SU-DHL-6 (cell line): ENCODE measurements at regions not wholly inside any gene's neighbourhood (a gene's known extent, or its start where the extent isn't known, plus 50 kb on each side); places are given as distances from the start of the nearest gene placed in this dataset.

ENCODE experiments used
- H2AFZ ChIP-seq: fragments of 200-600 bp; sonication (generic); 2 replicates; pipeline ENCODE4 v1.6.1; 2014; ENCODE audit warnings: low read depth, mild to moderate bottlenecking, moderate library complexity, mixed read lengths, antibody characterized with exemption, low read length; ENCODE audit not compliant: severe bottlenecking
- H3F3A ChIP-seq: fragments of 200-600 bp; shearing (Covaris generic); 2 replicates; pipeline ENCODE4 v1.6.0; 2016; ENCODE audit warnings: antibody characterized with exemption, mild to moderate bottlenecking; ENCODE audit not compliant: insufficient read depth
- H3K27ac ChIP-seq: fragments of 200-600 bp; sonication (generic); 2 replicates; pipeline ENCODE4 v1.5.1; 2016; ENCODE audit warnings: low read depth, mild to moderate bottlenecking, low read length, moderate library complexity, mixed read lengths
- H3K27me3 ChIP-seq: fragments of 200-600 bp; sonication (generic), shearing (Covaris generic); 2 replicates; pipeline ENCODE4 v1.6.0; 2014; ENCODE audit warnings: mild to moderate bottlenecking, low read length
- H3K36me3 ChIP-seq: fragments of 200-600 bp; sonication (generic); 2 replicates; pipeline ENCODE4 v1.6.1; 2014; ENCODE audit warnings: mild to moderate bottlenecking, low read length, mixed read lengths
- H3K4me2 ChIP-seq: fragments of 300-600, 200-600 bp; shearing (Covaris generic), sonication (generic); 2 replicates; pipeline ENCODE4 v1.6.0; 2014; ENCODE audit warnings: low read length, low read depth, mild to moderate bottlenecking; ENCODE audit not compliant: poor library complexity, severe bottlenecking
- H3K4me3 ChIP-seq: fragments of 200-600 bp; sonication (generic); 2 replicates; pipeline ENCODE4 v1.5.1; 2014; ENCODE audit warnings: antibody characterized with exemption, low read length, mild to moderate bottlenecking, mixed read lengths; ENCODE audit not compliant: insufficient read depth, poor library complexity, severe bottlenecking
- H3K79me2 ChIP-seq: fragments of 200-600 bp; sonication (generic); 2 replicates; pipeline ENCODE4 v1.6.1; 2014; ENCODE audit warnings: mild to moderate bottlenecking, low read length, moderate library complexity; ENCODE audit not compliant: insufficient read depth
- H3K9ac ChIP-seq: fragments of 200-600 bp; sonication (generic); 2 replicates; pipeline ENCODE4 v1.7.0; 2014; ENCODE audit warnings: mild to moderate bottlenecking, low read length
- H3K9me2 ChIP-seq: fragments of 200-600 bp; sonication (generic); replicated peaks from 2 replicates; pipeline ENCODE4 v1.6.1; 2014; ENCODE audit warnings: low read length; ENCODE audit not compliant: insufficient read depth
- H3K9me3 ChIP-seq: fragments of 200-600 bp; sonication (generic); 2 replicates; pipeline ENCODE4 v1.6.1; 2014; ENCODE audit warnings: low read length, mixed read lengths; ENCODE audit not compliant: insufficient read depth
- H4K20me1 ChIP-seq: fragments of 200-600 bp; sonication (generic); 2 replicates; pipeline ENCODE4 v1.6.1; 2014; ENCODE audit warnings: low read depth, mild to moderate bottlenecking, antibody characterized with exemption, low read length, moderate library complexity, mixed read lengths
- CTCF ChIP-seq: fragments of 200-600 bp; sonication (generic); IDR thresholded peaks from one replicate; pipeline ENCODE4 v1.5.1; 2017; ENCODE audit warnings: antibody characterized with exemption, mild to moderate bottlenecking, low read length, moderate library complexity; ENCODE audit not compliant: insufficient read depth, poor library complexity, severe bottlenecking
- EZH2phosphoT487 ChIP-seq: fragments of 200-600 bp; sonication (generic), shearing (Covaris generic); conservative IDR thresholded peaks from 2 replicates; pipeline ENCODE4 v1.6.1; 2018; ENCODE audit warnings: mild to moderate bottlenecking, antibody characterized with exemption, low read length, moderate library complexity, mixed read lengths

GRCh38 chr14:58752289-58752688 is 114.5 kb downstream of the DACT1 start:
- Histone ChIP-seq H3K4me2 (no peak overlapping the region), H3K27ac (no peak overlapping the region), H3K9ac (no peak overlapping the region), H4K20me1 (no peaks in the 10 kb centered on the region), H3K27me3 (no peaks in the 10 kb centered on the region), H3K36me3 (no peaks in the 10 kb centered on the region), H3F3A (no peaks in the 10 kb centered on the region), H2AFZ (no peak overlapping the region), H3K9me2 (no peaks in the 10 kb centered on the region), H3K4me3 (no peak overlapping the region), H3K9me3 (no peaks in the 10 kb centered on the region), H3K79me2 (no peaks in the 10 kb centered on the region)
- TF ChIP-seq EZH2phosphoT487 (no peak), CTCF (no peak)

GRCh38 chr14:58752771-58753201 is 115.0 kb downstream of the DACT1 start:
- Histone ChIP-seq H3K4me2 (no peak overlapping the region), H3K9ac (no peak overlapping the region), H3K27ac (no peak overlapping the region), H3K9me2 (no peaks in the 10 kb centered on the region), H4K20me1 (no peaks in the 10 kb centered on the region), H3K36me3 (no peaks in the 10 kb centered on the region), H3K4me3 (no peak overlapping the region), H2AFZ (no peak overlapping the region), H3F3A (no peaks in the 10 kb centered on the region), H3K27me3 (no peaks in the 10 kb centered on the region), H3K79me2 (no peaks in the 10 kb centered on the region), H3K9me3 (no peaks in the 10 kb centered on the region)
- no peak for TF ChIP-seq CTCF
- TF ChIP-seq EZH2phosphoT487: no peak

- no peak overlapping the region for H2AFZ ChIP-seq
- H3K27ac ChIP-seq: no peak overlapping the region
- no peaks in the 10 kb centered on the region for H3F3A ChIP-seq
These were observed 117.5 kb downstream of the DACT1 start for GRCh38 chr14:58755031-58755925.

More at GRCh38 chr14:58755031-58755925, 117.5 kb downstream of the DACT1 start:
- Histone ChIP-seq H3K4me3 (no peak overlapping the region), H3K4me2 (no peak overlapping the region), H3K36me3 (no peaks in the 10 kb centered on the region), H3K9me3 (no peaks in the 10 kb centered on the region), H3K9ac (no peak overlapping the region), H3K27me3 (no peaks in the 10 kb centered on the region), H3K79me2 (no peaks in the 10 kb centered on the region), H3K9me2 (no peaks in the 10 kb centered on the region), H4K20me1 (no peaks in the 10 kb centered on the region)
- no peak for TF ChIP-seq CTCF
- no peak for TF ChIP-seq EZH2phosphoT487
